ENCODE measurements at regions not wholly inside any gene's neighbourhood (a gene's known extent, or its start where the extent isn't known, plus 50 kb on each side); places are given as distances from the start of the nearest gene placed in this dataset.

DNA sequence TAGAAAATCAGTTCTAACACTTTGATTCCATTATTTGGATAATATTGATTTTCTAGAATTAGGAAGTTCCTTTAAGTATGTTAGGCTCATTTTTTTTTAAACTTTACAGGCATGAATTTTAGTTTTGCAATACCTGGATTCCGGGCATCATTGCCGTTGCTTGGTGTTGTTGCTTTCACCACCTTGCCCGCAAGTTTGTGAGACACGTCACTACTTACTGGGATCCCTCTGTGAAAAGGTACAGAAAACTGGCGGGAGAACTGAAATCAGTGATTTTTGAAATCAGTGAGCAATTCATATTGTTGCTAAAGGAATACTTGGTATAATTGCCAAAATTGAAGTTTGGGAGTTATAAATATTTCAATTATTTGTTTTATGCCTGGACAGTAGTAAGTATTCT, 232.3 kb upstream of the NPY start:
- H3K27ac ChIP-seq = no peak overlapping the region
- TF ChIP-seq, protein P1, sequence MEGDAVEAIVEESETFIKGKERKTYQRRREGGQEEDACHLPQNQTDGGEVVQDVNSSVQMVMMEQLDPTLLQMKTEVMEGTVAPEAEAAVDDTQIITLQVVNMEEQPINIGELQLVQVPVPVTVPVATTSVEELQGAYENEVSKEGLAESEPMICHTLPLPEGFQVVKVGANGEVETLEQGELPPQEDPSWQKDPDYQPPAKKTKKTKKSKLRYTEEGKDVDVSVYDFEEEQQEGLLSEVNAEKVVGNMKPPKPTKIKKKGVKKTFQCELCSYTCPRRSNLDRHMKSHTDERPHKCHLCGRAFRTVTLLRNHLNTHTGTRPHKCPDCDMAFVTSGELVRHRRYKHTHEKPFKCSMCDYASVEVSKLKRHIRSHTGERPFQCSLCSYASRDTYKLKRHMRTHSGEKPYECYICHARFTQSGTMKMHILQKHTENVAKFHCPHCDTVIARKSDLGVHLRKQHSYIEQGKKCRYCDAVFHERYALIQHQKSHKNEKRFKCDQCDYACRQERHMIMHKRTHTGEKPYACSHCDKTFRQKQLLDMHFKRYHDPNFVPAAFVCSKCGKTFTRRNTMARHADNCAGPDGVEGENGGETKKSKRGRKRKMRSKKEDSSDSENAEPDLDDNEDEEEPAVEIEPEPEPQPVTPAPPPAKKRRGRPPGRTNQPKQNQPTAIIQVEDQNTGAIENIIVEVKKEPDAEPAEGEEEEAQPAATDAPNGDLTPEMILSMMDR (conservative IDR thresholded peaks at IDR 0.05) = no peak

DNA sequence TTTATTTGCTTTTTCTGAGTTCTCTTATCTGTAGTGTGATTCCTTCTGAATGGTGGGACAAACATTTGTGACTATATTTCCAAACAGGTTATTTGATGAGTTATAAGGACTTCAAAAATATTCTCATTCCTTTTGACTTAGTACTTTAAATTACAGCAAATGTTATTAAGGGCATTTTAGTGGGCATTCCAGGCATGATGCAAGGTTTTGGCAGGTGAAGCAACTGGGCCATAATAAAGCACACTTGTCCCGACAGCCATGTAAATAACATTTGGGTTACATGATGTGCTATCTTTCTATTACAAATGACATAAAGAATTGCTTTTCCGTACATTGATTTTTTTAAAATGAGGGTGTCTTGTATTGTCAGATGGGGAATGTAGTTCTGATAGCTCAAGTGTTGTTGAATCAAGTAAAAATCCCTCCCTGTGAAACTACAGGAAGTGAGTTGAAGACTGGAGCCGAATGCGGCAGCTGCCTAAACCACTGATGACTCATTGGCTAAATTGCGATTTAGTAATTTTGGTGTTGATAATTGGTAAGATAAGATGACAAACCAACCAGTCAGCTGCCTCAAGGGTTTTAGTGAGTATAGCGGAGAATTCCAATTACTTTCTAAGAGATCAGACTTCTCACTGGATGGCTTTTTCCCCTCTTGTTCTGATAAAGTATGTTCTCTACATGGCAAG, 231.3 kb upstream of the NPY start:
- TF ChIP-seq, protein P1 (conservative IDR thresholded peaks at IDR 0.05) = no peak
- H3K27ac ChIP-seq = no peak overlapping the region

DNA sequence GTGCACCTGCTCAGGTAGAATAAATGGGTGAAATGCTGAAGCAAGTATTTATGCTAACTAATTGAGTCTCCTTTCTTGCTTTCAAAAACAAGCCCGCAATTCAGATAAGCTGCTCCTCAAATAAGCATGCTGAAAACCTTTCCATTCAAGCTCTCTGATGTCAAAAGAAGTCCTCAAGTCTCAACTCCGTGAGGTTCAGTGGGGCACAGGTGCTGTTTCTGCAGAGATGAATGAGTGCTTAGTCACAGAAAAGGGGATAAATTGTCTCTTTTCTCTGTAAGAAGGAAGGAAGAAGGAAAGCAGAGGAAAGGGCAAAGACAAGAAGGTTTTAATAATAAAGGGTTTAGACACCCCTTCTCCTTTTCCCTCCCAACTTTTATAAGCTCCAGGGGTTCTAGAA, 229.8 kb upstream of the NPY start:
- TF ChIP-seq, protein P1 (conservative IDR thresholded peaks at IDR 0.05) = no peak

DNA sequence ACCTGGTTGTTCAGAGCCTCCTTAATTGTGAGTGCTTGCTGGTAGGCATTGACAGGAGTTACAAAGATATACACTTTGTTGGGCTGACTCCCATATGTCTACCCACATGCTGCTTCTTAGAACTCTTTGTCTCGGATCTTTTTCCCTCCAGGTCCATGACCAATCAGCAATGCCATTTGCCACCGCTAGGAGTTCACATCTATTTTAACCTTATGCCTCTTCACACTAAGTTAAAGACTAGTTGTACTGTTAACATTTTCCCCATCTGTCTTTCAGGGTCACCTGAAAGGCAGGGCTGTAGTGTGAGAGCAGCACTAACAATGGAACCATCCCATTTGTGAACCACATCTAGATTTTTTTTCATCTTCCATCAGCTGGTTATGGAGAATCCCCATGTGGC, 226.7 kb upstream of the NPY start:
- TF ChIP-seq, protein P1 (conservative IDR thresholded peaks at IDR 0.05) = no peak
- no peak overlapping the region for H3K27ac ChIP-seq

More for the DNA sequence above, 229.8 kb upstream of the NPY start:
- no peak overlapping the region for H3K27ac ChIP-seq

DNA sequence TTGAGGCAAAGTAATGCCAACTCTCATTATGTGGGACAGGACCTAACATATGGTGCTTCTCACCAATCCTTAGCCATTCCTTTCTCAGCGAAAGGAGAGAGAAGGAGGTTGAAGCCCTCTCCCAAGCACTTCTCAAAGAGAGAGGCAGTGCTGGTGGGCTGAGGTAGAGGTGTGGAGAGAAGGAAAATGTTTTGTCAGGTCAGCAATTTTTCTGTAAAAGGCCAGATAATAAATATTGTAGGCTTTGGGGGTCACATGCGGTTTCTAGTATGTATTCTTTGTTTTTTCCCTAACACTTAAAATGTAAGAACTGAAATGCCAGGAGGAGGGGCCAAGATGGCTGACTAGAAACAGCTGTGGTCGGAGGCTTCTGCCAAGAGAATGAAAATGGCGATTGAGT, 225.0 kb upstream of the NPY start:
- TF ChIP-seq, protein P1 (conservative IDR thresholded peaks at IDR 0.05) = no peak
- H3K27ac ChIP-seq = no peak overlapping the region

DNA sequence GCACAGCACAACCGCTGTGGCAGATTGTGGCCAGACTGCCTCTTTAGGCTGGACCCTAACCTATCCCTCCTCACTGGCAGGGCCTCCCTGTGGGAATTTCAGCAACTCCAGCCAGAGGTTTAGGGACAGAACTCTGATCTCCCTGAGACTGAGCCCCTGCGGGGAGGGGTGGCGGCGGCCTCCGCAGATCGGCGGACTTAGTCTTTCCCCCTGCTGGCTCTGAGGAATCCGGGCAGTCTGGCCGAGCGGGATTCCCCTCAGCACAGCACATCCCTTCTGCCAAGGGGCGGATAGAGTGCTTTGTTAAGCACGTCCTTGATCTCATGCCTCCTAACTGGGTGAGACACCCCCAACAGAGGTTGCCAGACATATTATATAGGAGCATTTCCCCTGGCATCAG, 224.2 kb upstream of the NPY start:
- no peak overlapping the region for H3K27ac ChIP-seq
- TF ChIP-seq, protein P1 (conservative IDR thresholded peaks at IDR 0.05) = no peak

DNA sequence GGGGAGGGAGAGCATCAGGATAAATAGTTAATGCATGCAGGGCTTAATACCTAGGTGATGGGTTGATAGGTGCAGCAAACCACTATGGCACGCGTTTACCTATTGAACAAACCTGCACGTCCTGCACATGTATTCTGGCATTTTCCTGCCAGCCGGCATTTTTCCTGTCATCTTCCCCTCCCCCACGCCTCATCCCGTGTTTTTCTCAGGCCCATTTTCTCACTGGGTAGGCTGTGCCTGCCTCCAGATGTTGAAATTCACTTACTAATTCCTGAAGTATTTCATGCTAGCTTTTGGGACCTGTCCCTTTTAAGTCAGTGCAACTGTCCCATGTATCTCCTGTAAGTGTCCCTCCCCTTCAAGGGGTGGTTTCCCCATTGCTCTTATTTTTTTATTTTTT, 220.3 kb upstream of the NPY start:
- TF ChIP-seq, protein P1 (conservative IDR thresholded peaks at IDR 0.05) = no peak
- no peak overlapping the region for H3K27ac ChIP-seq
